T-helper 9 cell (primary cell): ENCODE measurements at regions not wholly inside any gene's neighbourhood (a gene's known extent, or its start where the extent isn't known, plus 50 kb on each side); places are given as distances from the start of the nearest gene placed in this dataset.
"Not testable (repeated sequence)": the region's sequence is repeated elsewhere in the genome, so short reads cannot be mapped to it uniquely, and the experiment has no call there.

Experiments used
- DNase-seq: peaks from one replicate; pipeline ENCODE4 v3.0.0-alpha.2; 2020

- DNase-seq = not testable (repeated sequence)
Observed at GRCh38 chr5:100013305-100013704, 521.9 kb upstream of the FAM174A start.

- not testable (repeated sequence) for DNase-seq
Observed at GRCh38 chr5:100011160-100011559, 524.0 kb upstream of the FAM174A start.

- DNase-seq = no peak
Observed at GRCh38 chr5:100004969-100005368, 530.2 kb upstream of the FAM174A start.

- no peak for DNase-seq
Observed at GRCh38 chr5:99998319-99998718, 536.9 kb upstream of the FAM174A start.

- DNase-seq = no peak
Observed at GRCh38 chr5:99995407-99995806, 539.8 kb upstream of the FAM174A start.

GRCh38 chr5:99973779-99974178, 561.4 kb upstream of the FAM174A start:
- no peak for DNase-seq

- no peak for DNase-seq
Observed at GRCh38 chr5:99955962-99956361, 579.2 kb upstream of the FAM174A start.

GRCh38 chr5:99955006-99955405, 580.2 kb upstream of the FAM174A start:
- no peak for DNase-seq

- no peak for DNase-seq
Observed at GRCh38 chr5:99949969-99950524, 585.1 kb upstream of the FAM174A start.

GRCh38 chr5:99949361-99949760, 585.8 kb upstream of the FAM174A start:
- no peak for DNase-seq

- DNase-seq = no peak
Observed at GRCh38 chr5:99948850-99949249, 586.3 kb upstream of the FAM174A start.

GRCh38 chr5:99945478-99946442, 589.4 kb upstream of the FAM174A start:
- no peak for DNase-seq

GRCh38 chr5:99940540-99940939, 594.6 kb upstream of the FAM174A start:
- DNase-seq = no peak

GRCh38 chr5:99936911-99937310, 598.3 kb upstream of the FAM174A start:
- DNase-seq = no peak

- no peak for DNase-seq
Observed at GRCh38 chr5:99929806-99930135, 605.4 kb upstream of the FAM174A start.

- no peak for DNase-seq
Observed at GRCh38 chr5:99929067-99929805, 605.9 kb upstream of the FAM174A start.

- DNase-seq = no peak
Observed at GRCh38 chr5:99928490-99928889, 606.7 kb upstream of the FAM174A start.

- DNase-seq = no peak
Observed at GRCh38 chr5:99926463-99926862, 608.7 kb upstream of the FAM174A start.

GRCh38 chr5:99922386-99922785, 612.8 kb upstream of the FAM174A start:
- no peak for DNase-seq

GRCh38 chr5:99911971-99912370, 623.2 kb upstream of the FAM174A start:
- no peak for DNase-seq

GRCh38 chr5:99906776-99907175, 628.4 kb upstream of the FAM174A start:
- DNase-seq = no peak

GRCh38 chr5:99901972-99902371, 633.2 kb upstream of the FAM174A start:
- DNase-seq = no peak

GRCh38 chr5:99900302-99900852, 634.8 kb upstream of the FAM174A start:
- DNase-seq = no peak
